CD4-positive, alpha-beta T cell (primary cell): ENCODE measurements at regions not wholly inside any gene's neighbourhood (a gene's known extent, or its start where the extent isn't known, plus 50 kb on each side); places are given as distances from the start of the nearest gene placed in this dataset.

Experiments used
- ATAC-seq: fragments of 200-7000 bp; cut with Tn5 transposase; one replicate; pipeline ENCODE4 v1.10.0; 2022; ENCODE audit warnings: mild to moderate bottlenecking; ENCODE audit not compliant: poor library complexity
- CTCF ChIA-PET: fragments of 350-600 bp; sonication (Branson Sonifier 250); formaldehyde crosslinking; loops from one replicate; lab custom pipeline; 2021; ENCODE audit warnings: antibody characterized with exemption, inconsistent platforms; lab: Charles Lee
- POLR2A ChIA-PET: fragments of 350-600 bp; sonication (Branson Sonifier 250); formaldehyde crosslinking; loops from one replicate; lab custom pipeline; 2021; ENCODE audit warnings: antibody characterized with exemption, inconsistent platforms; lab: Charles Lee
- DNase-seq, 14 experiments: peaks; one replicate each; pipeline ENCODE4 v3.0.0-alpha.2; 2013 to 2020; ENCODE audit warnings: mixed read lengths in 2 of 14
- H3K27ac ChIP-seq, 2 donors: one replicate each; pipeline versions ENCODE4 v1.5.1 to v1.7.0; 2013; ENCODE audit warnings: low read length in 2 of 2, low read depth in 1 of 2, mild to moderate bottlenecking in 1 of 2
- H3K27me3 ChIP-seq, 2 experiments: 1 replicate in 1 of 2; 2 replicates in 1 of 2; pipeline versions ENCODE4 v1.6.1 to v1.7.0; 2013; ENCODE audit warnings: low read length in 2 of 2, control low read depth in 1 of 2, mild to moderate bottlenecking in 1 of 2, moderate library complexity in 1 of 2; ENCODE audit not compliant: insufficient read depth in 2 of 2, control insufficient read depth in 1 of 2
- H3K36me3 ChIP-seq: one replicate; pipeline ENCODE4 v1.6.1; 2013; ENCODE audit warnings: low read length, control low read depth; ENCODE audit not compliant: insufficient read depth
- H3K4me1 ChIP-seq: one replicate; pipeline ENCODE4 v1.6.1; 2013; ENCODE audit warnings: low read length, control low read depth; ENCODE audit not compliant: insufficient read depth
- H3K4me3 ChIP-seq: one replicate; pipeline ENCODE4 v1.5.1; 2013; ENCODE audit warnings: mild to moderate bottlenecking, low read length, moderate library complexity
- H3K9me3 ChIP-seq, 2 experiments: 1 replicate in 1 of 2; 2 replicates in 1 of 2; pipeline versions ENCODE4 v1.6.1 to v1.7.0; 2013; ENCODE audit warnings: low read length in 2 of 2, mild to moderate bottlenecking in 2 of 2, control low read depth in 1 of 2, moderate library complexity in 1 of 2; ENCODE audit not compliant: control insufficient read depth in 1 of 2, insufficient read depth in 1 of 2
- H3K27ac Mint-ChIP-seq: one replicate; pipeline ENCODE4 v1.8.0; 2020; ENCODE audit warnings: mixed read lengths
- H3K27me3 Mint-ChIP-seq: one replicate; pipeline ENCODE4 v1.8.0; 2021; ENCODE audit warnings: mixed read lengths
- H3K36me3 Mint-ChIP-seq: one replicate; pipeline ENCODE4 v1.8.0; 2021; ENCODE audit warnings: low read depth, mixed read lengths
- H3K4me1 Mint-ChIP-seq: one replicate; pipeline ENCODE4 v1.8.0; 2021; ENCODE audit warnings: low read depth, mixed read lengths
- H3K4me3 Mint-ChIP-seq: one replicate; pipeline ENCODE4 v1.8.0; 2020; ENCODE audit warnings: mild to moderate bottlenecking, mixed read lengths
- H3K9me3 Mint-ChIP-seq: one replicate; pipeline ENCODE4 v1.8.0; 2020; ENCODE audit warnings: mixed read lengths
- CTCF ChIP-seq: fragments of 200-600 bp; IDR thresholded peaks from one replicate; pipeline ENCODE4 v1.8.0; 2022; ENCODE audit warnings: antibody characterized with exemption, mild to moderate bottlenecking
- intact Hi-C, 2 experiments: fragments of 100-400 bp; cut with DNase I in 1 of 2; cut with micrococcal nuclease in 1 of 2; formaldehyde crosslinking; loops; one replicate each; pipeline versions ENCODE4 v1.15.1 to v1.9.0; 2023 to 2025; cut with DNase I, micrococcal nuclease

GRCh38 chr1:38512789-38513188 lies 346.8 kb downstream of the RRAGC start:
- Mint-ChIP-seq H3K9me3 (no peaks in the 10 kb centered on the region), H3K27ac (no peak overlapping the region), H3K27me3 (peaks cover 35% of the 10 kb centered on the region), H3K4me3 (no peak overlapping the region), H3K4me1 (no peaks in the 10 kb centered on the region), H3K36me3 (no peaks in the 10 kb centered on the region)
- DNase-seq (no peak), ATAC-seq (no peak)
- Histone ChIP-seq H3K4me3 (no peak overlapping the region), H3K27me3 (peaks cover 4 to 20% of the 10 kb centered on the region in 2 experiments), H3K27ac (no peak overlapping the region), H3K9me3 (no peaks in the 10 kb centered on the region), H3K4me1 (no peaks in the 10 kb centered on the region), H3K36me3 (no peaks in the 10 kb centered on the region)
- POLR2A ChIA-PET, result no interaction called here
- intact Hi-C loops, result no loop called here
- CTCF ChIA-PET, result no interaction called here
- TF ChIP-seq CTCF, result no peak

- Mint-ChIP-seq H3K9me3 (no peaks in the 10 kb centered on the region), H3K4me3 (no peak overlapping the region), H3K4me1 (no peaks in the 10 kb centered on the region), H3K27me3 (peaks cover 35% of the 10 kb centered on the region), H3K27ac (no peak overlapping the region), H3K36me3 (no peaks in the 10 kb centered on the region)
- Histone ChIP-seq H3K27ac (no peak overlapping the region), H3K4me1 (no peaks in the 10 kb centered on the region), H3K9me3 (no peaks in the 10 kb centered on the region), H3K27me3 (peaks cover 4 to 20% of the 10 kb centered on the region in 2 experiments), H3K36me3 (no peaks in the 10 kb centered on the region), H3K4me3 (no peak overlapping the region)
- no peak for DNase-seq
- ChIA-PET POLR2A (no interaction called here), CTCF (no interaction called here)
- no peak for ATAC-seq
- no peak for TF ChIP-seq CTCF
- intact Hi-C loops, result no loop called here
Measured at GRCh38 chr1:38512024-38512767, 347.4 kb downstream of the RRAGC start.

GRCh38 chr1:38508232-38508631 lies 351.3 kb downstream of the RRAGC start:
- Histone ChIP-seq H3K4me1 (no peaks in the 10 kb centered on the region), H3K27ac (no peak overlapping the region), H3K36me3 (no peaks in the 10 kb centered on the region), H3K4me3 (no peak overlapping the region), H3K9me3 (no peaks in the 10 kb centered on the region), H3K27me3 (peaks cover 7 to 24% of the 10 kb centered on the region in 2 experiments)
- Mint-ChIP-seq H3K36me3 (no peaks in the 10 kb centered on the region), H3K4me3 (no peak overlapping the region), H3K27me3 (peaks cover 64% of the 10 kb centered on the region), H3K9me3 (no peaks in the 10 kb centered on the region), H3K4me1 (no peaks in the 10 kb centered on the region), H3K27ac (no peak overlapping the region)
- CTCF ChIA-PET, result interaction anchor here (1.5 kb wide), 1 partner anchor 12 kb away, joined by 4 read pairs; no protein-coding TSS in a partner anchor
- intact Hi-C loops, result no loop called here
- DNase-seq (no peak), ATAC-seq (no peak)
- POLR2A ChIA-PET, result no interaction called here
- TF ChIP-seq CTCF, result no peak
